ENCODE measurements at regions not wholly inside any gene's neighbourhood (a gene's known extent, or its start where the extent isn't known, plus 50 kb on each side); places are given as distances from the start of the nearest gene placed in this dataset.
"Not testable (repeated sequence)": the region's sequence is repeated elsewhere in the genome, so short reads cannot be mapped to it uniquely, and the experiment has no call there.

DNA sequence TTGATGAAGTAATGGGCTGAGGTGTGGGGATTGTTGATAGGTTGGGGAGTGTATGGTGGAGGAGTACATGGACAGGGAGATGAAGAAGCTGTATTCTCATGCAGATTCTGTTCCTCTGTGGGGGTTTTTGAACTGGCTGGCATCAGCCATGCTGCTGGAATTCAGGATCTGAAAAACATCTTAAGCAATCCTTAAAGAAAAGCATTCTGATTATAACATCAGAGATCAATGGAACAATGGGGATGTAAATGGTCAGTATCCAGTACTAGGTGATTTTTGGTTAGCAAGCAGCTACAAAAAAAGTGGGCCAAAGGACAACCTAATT, 247.5 kb upstream of the GALNT17 start:
- no peak for DNase-seq
- peak overlapping the region; percentile 75 for H3K27ac ChIP-seq (ENCODE audit: low read length)
- H3K9me3 ChIP-seq (ENCODE audit: control insufficient read depth, low read depth, low read length): peaks cover 9% of the 10 kb centered on the region
- H3K4me3 ChIP-seq (ENCODE audit: low read length): no peak overlapping the region
- H3K36me3 ChIP-seq (ENCODE audit: control insufficient read depth, insufficient read depth, low read length): no peaks in the 10 kb centered on the region
- no peaks in the 10 kb centered on the region for H3K27me3 ChIP-seq (ENCODE audit: control insufficient read depth, insufficient read depth, low read length)
- H3K4me1 ChIP-seq (ENCODE audit: control insufficient read depth, insufficient read depth, low read length): peaks cover 17% of the 10 kb centered on the region

DNA sequence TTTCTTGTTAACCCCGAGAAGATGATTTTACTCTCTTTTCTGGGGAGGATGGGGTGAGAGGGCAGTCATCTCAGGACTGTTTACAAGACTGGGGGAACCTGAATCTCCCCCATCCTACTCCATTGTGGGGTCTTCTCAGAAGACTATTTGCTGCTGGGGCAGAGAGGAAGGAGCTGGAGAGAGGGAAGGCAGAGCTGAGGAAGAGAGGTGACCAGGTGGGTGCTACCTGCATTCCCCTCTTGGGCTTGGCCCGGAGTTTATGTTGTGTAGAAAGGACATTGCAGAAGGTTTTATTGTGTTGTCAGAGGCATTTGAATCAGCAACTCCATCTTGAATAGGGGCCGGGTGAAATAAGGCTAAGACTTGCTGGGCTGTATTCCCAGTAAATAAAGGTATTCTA, 247.1 kb upstream of the GALNT17 start:
- 67% methylated on average over 1 of the region's 3 CpGs for WGBS (ENCODE audit: insufficient coverage, low lambda C conversion rate)
- no peaks in the 10 kb centered on the region for H3K27me3 ChIP-seq (ENCODE audit: control insufficient read depth, insufficient read depth, low read length)
- H3K36me3 ChIP-seq (ENCODE audit: control insufficient read depth, insufficient read depth, low read length): no peaks in the 10 kb centered on the region
- H3K27ac ChIP-seq (ENCODE audit: low read length): peak overlapping the region; percentile 75
- H3K9me3 ChIP-seq (ENCODE audit: control insufficient read depth, low read depth, low read length): peaks cover 9% of the 10 kb centered on the region
- DNase-seq: no peak
- no peak overlapping the region for H3K4me3 ChIP-seq (ENCODE audit: low read length)
- peaks cover 17% of the 10 kb centered on the region for H3K4me1 ChIP-seq (ENCODE audit: control insufficient read depth, insufficient read depth, low read length)

DNA sequence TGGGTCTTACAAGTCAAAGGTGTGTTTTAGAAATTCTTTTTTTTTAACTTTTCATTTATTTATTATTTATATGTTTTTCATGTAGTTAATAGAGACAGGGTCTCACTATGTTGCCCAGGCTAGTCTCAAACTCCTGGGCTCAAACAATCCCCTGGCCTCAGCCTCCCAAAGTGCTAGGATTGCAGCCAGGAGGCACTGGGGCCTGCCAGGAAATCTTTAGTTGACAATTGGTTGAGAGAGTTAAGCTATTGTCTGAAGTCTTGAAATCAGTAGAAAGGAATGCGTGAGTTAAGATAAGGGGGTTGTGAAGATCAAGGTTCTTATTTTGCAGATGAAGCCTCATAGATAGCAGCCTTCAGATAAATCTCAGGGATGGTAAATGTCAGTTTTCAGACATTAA, 245.4 kb upstream of the GALNT17 start:
- DNase-seq: peak in 1 of 2 donors; percentile 6
- no peak overlapping the region for H3K4me3 ChIP-seq (ENCODE audit: low read length)
- peaks cover 17% of the 10 kb centered on the region for H3K9me3 ChIP-seq (ENCODE audit: control insufficient read depth, low read depth, low read length)
- H3K27ac ChIP-seq (ENCODE audit: low read length): no peak overlapping the region
- no peaks in the 10 kb centered on the region for H3K36me3 ChIP-seq (ENCODE audit: control insufficient read depth, insufficient read depth, low read length)
- peaks cover 17% of the 10 kb centered on the region for H3K4me1 ChIP-seq (ENCODE audit: control insufficient read depth, insufficient read depth, low read length)
- 25% methylated on average over 1 of the region's 1 CpG for WGBS (ENCODE audit: insufficient coverage, low lambda C conversion rate)
- no peaks in the 10 kb centered on the region for H3K27me3 ChIP-seq (ENCODE audit: control insufficient read depth, insufficient read depth, low read length)

DNA sequence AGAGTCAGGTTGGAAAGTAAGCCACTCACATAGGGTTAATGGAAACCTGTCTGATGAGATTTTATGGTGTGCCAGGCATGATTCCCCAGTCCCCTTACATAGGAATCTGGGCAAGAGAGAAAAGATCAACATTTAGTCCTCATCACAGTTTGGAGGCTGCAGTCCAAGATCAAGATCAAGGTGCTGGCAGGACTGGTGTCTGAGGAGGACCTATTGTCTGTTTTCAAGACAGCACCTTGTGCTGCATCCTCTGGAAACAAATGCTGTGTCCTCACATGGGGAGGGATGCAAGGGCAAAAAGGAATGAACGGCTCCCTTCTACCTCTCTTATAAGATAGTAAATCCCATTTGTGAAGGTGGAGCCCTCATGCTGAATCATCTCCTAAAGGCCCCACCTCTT, 244.8 kb upstream of the GALNT17 start:
- Histone ChIP-seq H3K4me1 (ENCODE audit: control insufficient read depth, insufficient read depth, low read length) (peaks cover 17% of the 10 kb centered on the region), H3K36me3 (ENCODE audit: control insufficient read depth, insufficient read depth, low read length) (no peaks in the 10 kb centered on the region), H3K27ac (ENCODE audit: low read length) (no peak overlapping the region), H3K9me3 (ENCODE audit: control insufficient read depth, low read depth, low read length) (peaks cover 17% of the 10 kb centered on the region), H3K4me3 (ENCODE audit: low read length) (no peak overlapping the region), H3K27me3 (ENCODE audit: control insufficient read depth, insufficient read depth, low read length) (no peaks in the 10 kb centered on the region)
- WGBS (ENCODE audit: insufficient coverage, low lambda C conversion rate): no CpG with 5 or more reads among the region's 1 CpG
- DNase-seq: no peak

DNA sequence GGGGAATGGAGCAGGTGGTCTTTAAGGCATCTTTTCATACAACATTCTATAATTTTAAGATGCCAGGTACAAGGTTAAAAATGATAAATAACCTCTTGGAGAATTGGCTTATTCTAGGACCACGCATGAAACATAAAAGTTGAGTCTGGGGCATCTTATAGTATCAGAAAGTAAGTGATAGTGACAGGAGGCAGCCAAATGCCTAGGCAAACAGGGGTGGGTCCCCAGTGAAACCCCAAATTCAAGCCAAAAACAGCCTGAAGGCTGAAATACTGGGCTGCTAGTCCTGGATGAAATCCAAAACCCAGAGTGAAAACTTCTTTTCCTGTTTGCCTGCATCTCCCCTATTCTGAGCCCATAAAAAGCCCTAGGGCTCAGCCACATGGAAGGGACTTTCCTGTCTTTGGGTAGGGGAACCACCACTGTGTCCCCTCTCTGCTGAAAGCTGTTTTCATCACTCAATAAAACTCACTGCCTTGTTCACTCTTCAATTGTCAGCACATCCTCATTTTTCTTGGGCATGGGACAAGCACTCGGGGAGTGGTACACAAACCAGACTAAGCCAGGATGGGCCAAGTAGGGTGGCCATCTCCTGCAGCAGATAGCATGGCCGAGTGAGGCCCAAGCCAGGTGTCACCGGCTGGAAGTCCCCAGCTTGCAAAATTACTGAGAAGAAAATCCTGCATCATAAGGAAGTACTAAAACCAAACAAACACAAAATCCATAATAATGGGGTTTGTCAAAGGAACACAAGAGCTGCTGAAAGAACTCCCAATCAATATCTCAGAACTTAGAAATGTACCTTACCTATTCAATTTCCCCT, 241.6 kb upstream of the GALNT17 start:
- no peak for DNase-seq
- H3K4me3 ChIP-seq (ENCODE audit: low read length): no peak overlapping the region
- 100% methylated on average over 1 of the region's 4 CpGs for WGBS (ENCODE audit: insufficient coverage, low lambda C conversion rate)

DNA sequence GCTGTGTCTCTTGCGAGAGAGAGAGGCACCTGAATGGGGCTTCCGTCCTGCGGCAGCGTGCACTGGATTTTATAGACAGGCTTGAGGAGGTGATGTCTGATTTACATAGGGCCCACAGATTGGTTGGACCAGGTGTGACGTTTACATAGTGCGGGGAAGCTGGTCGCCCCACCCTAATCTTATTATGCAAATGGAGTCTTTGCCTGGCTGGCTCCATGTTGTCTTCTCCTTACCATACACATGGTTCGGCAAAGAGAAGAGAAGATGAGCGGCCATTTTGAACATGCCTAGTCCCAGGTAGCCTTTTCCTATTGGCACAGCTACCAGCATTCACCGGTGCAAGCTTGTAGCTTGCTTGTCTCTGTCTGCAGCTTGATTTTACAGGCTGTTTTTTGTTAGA, 238.5 kb upstream of the GALNT17 start:
- WGBS (ENCODE audit: insufficient coverage, low lambda C conversion rate): no CpG with 5 or more reads among the region's 10 CpGs

More for the DNA sequence above, 241.6 kb upstream of the GALNT17 start:
- Histone ChIP-seq H3K9me3 (ENCODE audit: control insufficient read depth, low read depth, low read length) (peaks cover 17% of the 10 kb centered on the region), H3K27me3 (ENCODE audit: control insufficient read depth, insufficient read depth, low read length) (no peaks in the 10 kb centered on the region), H3K27ac (ENCODE audit: low read length) (no peak overlapping the region), H3K36me3 (ENCODE audit: control insufficient read depth, insufficient read depth, low read length) (no peaks in the 10 kb centered on the region), H3K4me1 (ENCODE audit: control insufficient read depth, insufficient read depth, low read length) (peaks cover 15% of the 10 kb centered on the region)

DNA sequence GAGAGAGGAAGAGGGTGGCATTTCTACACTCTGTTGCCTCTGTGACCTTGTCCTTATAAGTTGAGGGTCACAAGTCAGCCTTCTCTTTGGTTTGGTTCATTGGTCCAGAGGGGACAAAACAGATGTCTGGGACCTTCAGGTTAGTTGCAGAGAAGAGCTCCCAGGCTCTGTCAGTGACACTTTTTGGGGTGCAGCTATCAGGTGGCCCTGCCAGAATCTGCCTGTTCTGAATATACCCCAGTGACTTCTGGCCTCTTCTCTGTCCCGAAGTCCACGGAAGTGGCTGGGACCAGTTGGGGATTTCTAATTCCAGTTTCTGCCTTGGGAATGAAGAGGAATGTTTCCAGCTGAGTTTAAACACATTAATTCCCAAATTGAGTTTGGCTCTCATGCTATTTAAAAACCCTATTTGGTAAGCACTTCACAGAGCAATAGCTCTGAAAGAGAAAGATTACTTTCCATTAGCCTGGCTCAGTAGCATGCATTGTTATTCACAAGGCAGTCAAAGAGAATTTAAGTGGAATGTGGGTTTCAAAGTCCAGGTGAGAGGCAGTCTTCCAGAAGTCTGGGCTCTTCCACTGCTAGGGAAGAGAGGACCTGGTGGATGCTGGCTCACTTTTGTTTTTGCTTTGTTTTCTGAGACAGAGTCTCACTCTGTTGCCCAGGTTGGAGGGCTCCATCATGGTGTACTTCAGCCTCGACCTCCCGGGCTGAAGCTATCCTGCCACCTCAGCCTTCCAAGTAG, 237.8 kb upstream of the GALNT17 start:
- WGBS (ENCODE audit: insufficient coverage, low lambda C conversion rate): no CpG with 5 or more reads among the region's 4 CpGs
- no peak overlapping the region for H3K4me3 ChIP-seq (ENCODE audit: low read length)
- H3K27ac ChIP-seq (ENCODE audit: low read length): no peak overlapping the region
- peak in 1 of 2 donors; percentile 26 for DNase-seq
- peaks cover 8% of the 10 kb centered on the region for H3K4me1 ChIP-seq (ENCODE audit: control insufficient read depth, insufficient read depth, low read length)
- no peaks in the 10 kb centered on the region for H3K27me3 ChIP-seq (ENCODE audit: control insufficient read depth, insufficient read depth, low read length)
- H3K36me3 ChIP-seq (ENCODE audit: control insufficient read depth, insufficient read depth, low read length): no peaks in the 10 kb centered on the region
- peaks cover 8% of the 10 kb centered on the region for H3K9me3 ChIP-seq (ENCODE audit: control insufficient read depth, low read depth, low read length)

More for the DNA sequence above, 238.5 kb upstream of the GALNT17 start:
- no peaks in the 10 kb centered on the region for H3K36me3 ChIP-seq (ENCODE audit: control insufficient read depth, insufficient read depth, low read length)
- peaks cover 9% of the 10 kb centered on the region for H3K9me3 ChIP-seq (ENCODE audit: control insufficient read depth, low read depth, low read length)
- no peak for DNase-seq
- no peak overlapping the region for H3K4me3 ChIP-seq (ENCODE audit: low read length)
- no peak overlapping the region for H3K27ac ChIP-seq (ENCODE audit: low read length)
- H3K4me1 ChIP-seq (ENCODE audit: control insufficient read depth, insufficient read depth, low read length): peaks cover 8% of the 10 kb centered on the region
- H3K27me3 ChIP-seq (ENCODE audit: control insufficient read depth, insufficient read depth, low read length): no peaks in the 10 kb centered on the region

DNA sequence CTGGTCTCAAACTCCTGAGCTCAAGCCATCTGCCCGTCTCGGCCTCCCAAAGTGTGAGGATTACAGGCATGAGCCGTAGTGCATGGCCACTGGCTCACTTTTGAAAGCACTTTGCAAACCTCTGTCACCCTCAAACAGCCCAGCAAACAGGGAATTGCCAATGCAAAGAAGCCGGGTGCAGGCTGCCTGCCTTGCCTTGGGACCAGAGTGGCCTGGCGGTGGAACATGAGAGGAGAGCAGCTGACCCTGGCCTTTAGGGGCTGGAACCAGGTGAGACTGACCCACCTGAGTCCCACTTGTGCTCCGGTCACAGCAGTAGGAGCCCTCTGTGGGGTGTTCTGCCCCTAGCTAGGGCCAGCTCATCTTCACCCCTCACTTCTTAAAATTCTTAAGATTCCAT, 237.1 kb upstream of the GALNT17 start:
- Histone ChIP-seq H3K4me1 (ENCODE audit: control insufficient read depth, insufficient read depth, low read length) (peaks cover 8% of the 10 kb centered on the region), H3K27ac (ENCODE audit: low read length) (no peak overlapping the region), H3K27me3 (ENCODE audit: control insufficient read depth, insufficient read depth, low read length) (no peaks in the 10 kb centered on the region), H3K36me3 (ENCODE audit: control insufficient read depth, insufficient read depth, low read length) (no peaks in the 10 kb centered on the region), H3K9me3 (ENCODE audit: control insufficient read depth, low read depth, low read length) (peaks cover 8% of the 10 kb centered on the region), H3K4me3 (ENCODE audit: low read length) (no peak overlapping the region)
- DNase-seq: no peak
- no CpG with 5 or more reads among the region's 6 CpGs for WGBS (ENCODE audit: insufficient coverage, low lambda C conversion rate)

DNA sequence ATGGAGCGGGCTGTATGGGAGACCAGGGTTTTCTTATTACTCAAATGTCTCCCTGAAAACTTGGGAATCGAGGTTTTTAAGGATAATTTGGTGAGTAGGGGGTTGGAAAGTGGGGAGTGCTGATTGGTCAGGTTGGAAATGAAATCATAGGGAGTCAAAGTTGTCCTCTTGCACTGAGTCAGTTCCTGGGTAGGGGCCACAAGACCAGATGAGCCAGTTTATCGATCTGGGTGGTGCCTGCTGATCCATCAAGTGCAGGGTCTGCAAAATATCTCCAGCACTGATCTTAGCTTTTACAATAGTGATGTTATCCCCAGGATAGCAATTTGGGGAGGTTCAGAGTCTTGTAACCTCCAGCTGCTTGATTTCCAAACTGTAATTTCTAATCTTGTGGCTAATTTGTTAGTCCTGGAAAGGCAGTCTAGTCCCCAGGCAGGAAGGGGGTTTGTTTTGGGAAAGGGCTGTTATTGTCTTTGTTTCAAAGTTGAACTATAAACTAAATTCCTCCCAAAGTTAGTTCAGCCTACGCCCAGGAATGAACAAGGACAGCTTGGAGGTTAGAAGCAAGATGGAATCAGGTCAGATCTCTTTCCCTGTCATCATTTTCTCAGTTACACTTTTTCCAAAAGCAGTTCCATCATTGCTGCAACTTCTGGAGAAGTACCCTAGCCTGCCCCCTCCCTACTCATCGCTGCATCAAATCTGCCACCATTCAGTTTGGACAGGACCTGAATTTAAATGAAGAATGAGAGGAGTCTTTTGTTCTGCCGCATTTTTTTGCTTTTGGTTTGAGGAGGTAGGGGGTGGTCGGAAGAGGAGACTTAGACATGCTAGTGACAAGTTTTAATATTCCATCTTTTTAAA, 236.4 kb upstream of the GALNT17 start:
- not testable (repeated sequence) for H3K27me3 ChIP-seq (ENCODE audit: control insufficient read depth, insufficient read depth, low read length); H3K4me3 ChIP-seq (ENCODE audit: low read length); DNase-seq; H3K36me3 ChIP-seq (ENCODE audit: control insufficient read depth, insufficient read depth, low read length); H3K4me1 ChIP-seq (ENCODE audit: control insufficient read depth, insufficient read depth, low read length); H3K27ac ChIP-seq (ENCODE audit: low read length); H3K9me3 ChIP-seq (ENCODE audit: control insufficient read depth, low read depth, low read length)
- whole genome bisulfite sequencing (ENCODE audit: insufficient coverage, low lambda C conversion rate): 20% methylated on average over 1 of the region's 7 CpGs
